HG03432 (cell line): ENCODE measurements at regions not wholly inside any gene's neighbourhood (a gene's known extent, or its start where the extent isn't known, plus 50 kb on each side); places are given as distances from the start of the nearest gene placed in this dataset.

Experiments
- ATAC-seq: cut with Tn5 transposase; IDR thresholded peaks from one replicate; pipeline ENCODE4 v1.9.1; 2021; ENCODE audit warnings: mild to moderate bottlenecking, moderate library complexity; ENCODE audit not compliant: unreplicated experiment

DNA sequence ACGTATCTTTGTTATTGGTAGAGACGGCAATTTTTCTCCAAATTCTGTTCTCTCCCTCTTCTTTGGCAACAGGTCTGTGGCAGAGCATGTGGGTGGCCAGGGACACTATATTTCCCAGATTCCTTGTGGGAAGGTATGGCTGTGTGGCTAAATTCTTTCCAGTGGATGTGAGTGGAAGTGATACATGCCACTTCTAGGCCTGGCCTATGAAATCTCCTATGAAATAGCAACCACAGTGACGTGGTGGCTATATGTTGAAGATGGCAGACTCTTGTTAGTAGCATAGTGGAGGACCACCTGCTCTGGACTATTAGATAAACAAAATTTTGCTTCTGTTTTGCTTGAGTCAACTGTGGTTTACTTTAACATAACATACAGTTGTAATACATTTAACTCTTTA, 243.3 kb downstream of the IL20RB start:
- ATAC-seq = no peak

DNA sequence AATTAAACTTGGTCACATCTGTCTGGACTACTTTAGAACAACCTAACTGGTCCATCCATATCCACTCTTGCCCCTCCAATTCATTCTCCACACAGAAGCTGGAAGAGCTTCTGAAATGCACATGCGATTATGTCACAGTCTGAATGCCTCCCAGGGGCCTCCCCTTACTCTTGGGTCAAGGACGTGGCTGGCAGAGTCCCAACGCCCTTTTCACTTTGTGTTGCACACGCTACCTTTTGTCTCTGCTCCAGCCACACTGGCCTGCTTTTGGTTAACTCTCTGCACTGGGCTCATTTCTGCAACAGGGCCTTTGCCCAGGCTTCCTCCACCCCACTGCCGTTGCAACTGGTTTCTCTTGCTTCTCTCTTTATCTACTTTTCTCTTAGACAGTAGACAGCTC, 245.2 kb downstream of the IL20RB start:
- ATAC-seq = no peak

DNA sequence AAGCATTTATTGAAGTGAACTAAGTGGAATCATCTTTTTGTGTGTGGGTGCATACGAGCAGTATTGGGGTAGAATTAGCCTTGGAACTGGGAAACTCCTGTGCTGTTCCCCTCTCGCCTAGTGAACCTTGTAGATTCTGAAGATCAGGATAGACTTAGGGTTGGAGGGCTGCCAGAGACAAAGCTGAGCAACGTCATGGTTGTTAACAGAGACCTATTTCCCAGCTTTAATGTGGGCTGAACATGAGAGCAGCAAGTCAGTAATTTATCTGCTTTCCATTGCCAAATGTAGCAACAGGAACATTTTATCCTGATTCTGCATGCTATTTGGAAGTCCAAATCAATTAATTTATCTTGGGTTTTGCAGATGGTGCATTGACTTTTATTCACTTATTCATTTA, 246.6 kb downstream of the IL20RB start:
- no peak for ATAC-seq

DNA sequence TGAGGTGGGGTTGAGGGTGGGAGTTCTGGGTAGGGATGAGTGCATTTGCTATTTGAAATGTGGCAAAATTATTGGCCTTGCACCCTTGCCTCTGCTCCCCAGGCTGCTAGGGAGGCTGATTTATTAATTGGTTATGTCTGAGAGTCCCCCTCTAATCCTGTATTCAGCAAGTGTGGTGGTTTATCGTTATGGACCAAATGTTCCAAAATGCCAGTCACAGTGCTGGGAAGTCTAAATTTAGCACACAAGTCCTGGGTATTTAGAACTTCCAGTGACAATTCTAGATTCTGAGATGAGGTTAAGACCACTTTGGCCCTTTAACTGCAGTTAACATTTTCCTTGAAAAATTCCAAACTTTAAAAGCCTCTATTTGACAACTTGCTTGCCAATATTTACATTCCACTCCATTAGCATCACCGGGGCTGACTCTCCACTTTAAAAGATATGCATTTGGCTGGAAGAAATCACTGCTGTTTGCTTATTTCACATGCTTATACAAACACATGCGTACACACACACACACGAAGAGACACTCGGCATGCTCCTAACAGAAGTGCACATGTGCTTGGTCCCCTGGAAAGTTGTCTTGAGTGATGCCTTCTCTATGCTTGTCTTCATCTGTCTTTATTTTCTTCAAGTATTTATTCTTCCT, 247.7 kb downstream of the IL20RB start:
- no peak for ATAC-seq

DNA sequence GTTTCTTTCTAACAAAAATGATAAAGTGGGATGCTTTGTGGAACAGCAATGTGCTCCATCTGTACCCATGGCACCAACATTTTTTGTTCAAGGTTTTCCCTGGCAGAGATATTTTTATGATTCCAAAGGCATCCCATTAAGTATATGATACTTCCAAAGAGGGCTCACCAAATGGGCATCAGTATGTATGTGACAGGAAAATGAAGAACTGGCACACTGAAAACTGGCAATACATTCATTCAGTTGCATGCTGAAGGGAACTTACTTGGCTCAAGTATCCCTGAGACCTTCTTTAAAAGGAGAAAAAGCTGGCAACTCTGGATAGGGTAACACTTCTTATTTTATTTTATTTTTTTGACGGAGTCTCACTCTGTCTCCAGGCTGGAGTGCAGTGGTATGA, 249.8 kb downstream of the IL20RB start:
- ATAC-seq = no peak

DNA sequence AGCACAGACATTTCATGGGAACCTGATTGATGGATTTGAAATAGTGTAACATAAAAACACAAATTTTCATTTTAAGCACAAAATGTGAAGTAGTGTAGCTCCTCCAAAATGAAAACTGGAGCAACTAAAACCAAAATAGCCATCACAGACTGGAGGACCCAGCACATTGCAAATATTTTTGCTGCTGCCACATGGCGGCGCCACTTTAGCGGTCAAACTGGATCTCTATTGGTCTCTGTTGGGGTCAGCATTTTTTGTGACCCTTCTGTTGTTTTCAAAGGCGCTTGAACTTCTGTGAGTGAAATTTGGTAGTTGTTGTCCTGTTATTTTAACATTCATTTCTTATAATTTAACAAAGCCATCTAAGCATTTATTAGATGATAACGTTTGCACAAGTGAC, 259.9 kb downstream of the IL20RB start:
- no peak for ATAC-seq

DNA sequence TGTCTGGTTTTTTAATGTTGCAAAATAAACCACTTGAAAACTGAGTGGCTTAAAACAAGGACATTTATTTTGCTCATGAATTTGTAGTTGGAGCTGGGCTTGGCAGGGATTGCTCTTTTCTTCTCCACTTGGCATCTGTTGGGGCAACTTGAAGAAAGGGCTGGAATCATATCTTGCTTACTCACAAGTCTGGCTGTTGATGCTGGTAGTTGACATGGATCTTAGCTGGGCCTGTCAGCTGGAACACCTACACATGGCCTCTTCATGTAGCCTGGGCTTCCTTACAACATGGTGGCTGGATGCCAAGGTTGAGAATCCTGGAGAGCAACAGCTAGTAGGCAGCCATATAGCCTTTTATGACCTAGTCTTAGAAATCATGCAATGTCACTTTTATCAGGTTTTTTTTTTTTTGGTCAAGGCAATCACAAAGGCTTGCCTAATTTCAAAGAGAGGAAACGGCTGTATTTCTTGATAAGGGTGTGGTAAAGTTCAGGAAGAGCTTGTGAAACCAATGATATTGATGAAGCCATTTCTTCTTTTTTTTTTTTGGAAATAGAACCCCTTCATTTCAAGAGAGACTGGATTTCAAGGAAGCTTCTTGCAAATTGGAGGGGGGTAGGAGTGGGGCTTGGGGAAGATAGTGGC, 262.1 kb downstream of the IL20RB start:
- no peak for ATAC-seq

DNA sequence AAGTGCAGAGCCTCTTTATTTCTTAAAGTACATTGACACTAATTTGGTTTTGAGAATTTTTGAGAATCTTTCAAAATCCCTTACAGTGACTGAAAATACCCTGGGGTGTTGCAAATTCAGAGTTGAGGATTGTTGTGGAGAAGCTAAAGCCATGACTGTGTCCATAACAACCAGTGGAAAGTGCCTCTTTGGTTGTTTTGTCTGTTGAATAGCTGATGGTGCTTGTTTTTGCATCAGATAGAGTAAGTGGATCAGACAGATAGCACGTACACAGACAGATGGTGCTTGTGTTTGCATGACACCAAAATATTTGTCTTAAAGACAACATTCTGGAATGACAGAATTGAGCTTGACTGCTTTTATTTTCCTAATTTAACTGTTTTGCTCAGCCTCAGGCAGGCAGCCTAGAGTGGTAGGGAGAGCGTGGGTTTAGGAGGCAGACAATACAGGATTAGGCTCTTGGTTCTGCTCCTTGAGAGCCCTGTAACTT, 265.0 kb downstream of the IL20RB start:
- ATAC-seq = no peak

DNA sequence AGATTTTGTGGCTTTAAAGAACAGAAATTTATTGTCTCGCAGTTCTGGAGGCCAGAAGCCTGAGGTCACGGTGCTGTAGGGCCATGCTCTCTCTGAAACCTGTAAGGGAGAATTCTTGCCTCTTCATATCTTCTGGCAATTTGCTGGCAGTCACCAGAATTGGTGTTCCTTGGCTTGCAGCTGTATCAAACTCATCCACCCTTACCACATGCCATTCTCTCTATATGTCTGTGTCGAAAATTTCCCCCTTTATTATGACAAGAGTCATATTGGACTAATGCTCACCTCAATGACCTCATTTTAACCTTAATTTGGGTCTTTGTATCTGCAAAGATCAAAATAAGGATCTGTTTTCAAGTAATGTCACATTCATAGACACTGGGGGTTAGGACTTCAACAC, 266.7 kb downstream of the IL20RB start:
- no peak for ATAC-seq

DNA sequence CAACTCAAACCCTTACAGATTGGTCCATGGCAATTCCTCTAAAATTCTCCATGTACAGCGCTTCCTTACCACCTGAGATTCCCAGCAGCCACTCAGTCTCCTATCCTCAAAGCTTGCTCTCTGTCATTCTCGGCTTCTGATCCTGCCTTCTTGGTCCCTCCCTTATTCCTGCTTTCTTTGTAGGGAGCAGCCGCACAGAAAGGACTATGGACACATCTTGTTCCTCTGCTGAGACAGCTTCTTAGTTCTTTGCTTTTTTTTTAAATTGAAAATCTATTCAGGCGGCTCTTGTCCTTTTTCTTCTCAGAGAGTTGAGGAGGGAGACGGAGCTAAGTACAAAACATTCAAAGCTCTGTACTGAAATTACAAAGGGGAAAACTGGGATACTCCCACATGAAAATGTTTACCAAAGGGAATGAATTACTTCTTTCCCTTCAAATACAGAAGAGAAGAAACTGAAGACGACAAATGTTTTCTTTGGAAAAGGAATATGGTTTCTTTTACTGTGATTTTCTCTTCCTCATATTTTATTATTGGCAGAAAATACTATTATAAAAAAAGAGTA, 285.1 kb downstream of the IL20RB start:
- no peak for ATAC-seq

DNA sequence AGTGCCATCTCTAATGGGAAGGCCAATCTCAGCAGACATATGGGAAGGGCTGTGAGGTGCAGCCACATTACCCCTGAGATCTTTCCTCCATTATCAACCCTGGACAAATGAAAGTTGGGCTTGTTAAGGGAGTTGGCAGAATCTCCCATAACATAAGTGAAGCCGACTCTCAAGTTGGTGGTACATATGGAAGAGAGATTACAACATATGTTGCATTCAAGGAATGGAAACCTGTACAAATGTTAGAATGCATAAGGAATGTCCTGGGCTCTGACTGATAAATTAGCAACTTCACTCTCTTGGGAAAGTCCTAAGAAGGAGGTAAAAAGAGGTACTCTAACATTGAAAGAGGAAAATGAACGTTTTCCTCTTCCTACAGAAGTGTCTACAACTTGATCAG, 288.7 kb downstream of the IL20RB start:
- no peak for ATAC-seq

DNA sequence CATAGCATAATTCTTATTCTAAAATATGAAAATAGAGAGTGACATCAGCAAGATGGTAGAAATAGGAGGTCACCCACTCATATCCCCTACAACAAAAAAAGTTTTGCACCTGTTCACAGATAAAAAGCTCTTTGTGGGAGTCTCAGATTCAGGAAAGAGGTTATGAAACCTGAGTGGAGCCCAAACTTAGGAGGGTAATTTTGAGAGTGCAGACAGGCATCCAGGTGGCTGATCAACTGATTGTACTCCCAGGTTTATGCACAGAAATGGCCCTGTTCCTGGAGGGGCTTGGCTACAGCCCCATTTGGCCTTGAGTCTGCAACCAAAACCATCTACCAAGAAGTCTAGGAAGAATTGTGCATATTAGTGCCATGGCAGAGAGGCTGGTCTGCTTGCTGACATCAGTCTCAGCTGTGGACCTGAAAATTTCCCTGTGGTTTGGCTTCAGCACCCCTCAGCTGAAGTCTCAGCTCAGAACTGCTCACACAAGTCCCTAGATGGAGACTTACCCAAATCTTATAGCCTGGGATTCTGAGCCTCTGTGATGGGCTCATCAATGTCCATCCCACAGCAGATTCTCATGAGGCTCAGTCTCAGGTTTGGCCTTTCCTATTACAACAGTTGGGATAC, 291.6 kb downstream of the IL20RB start:
- no peak for ATAC-seq

DNA sequence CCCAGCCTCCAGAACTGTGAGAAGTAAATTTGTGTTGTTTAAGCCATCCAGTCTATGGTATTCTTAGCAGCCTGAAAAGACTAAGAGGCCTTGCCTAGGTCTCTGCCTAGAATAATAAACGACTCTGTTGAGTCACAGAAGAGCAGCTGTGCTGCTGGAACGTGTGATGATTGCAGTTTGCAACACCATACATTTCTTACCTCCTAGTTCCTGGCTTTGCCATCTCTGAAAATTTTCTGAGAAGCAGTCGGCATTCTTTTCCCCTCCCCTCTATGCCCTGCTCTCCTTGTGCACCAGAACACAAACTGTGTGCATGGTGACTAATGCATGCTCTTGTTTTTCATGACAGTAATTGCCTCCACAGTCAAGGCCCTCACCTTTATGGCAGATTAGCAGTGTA, 301.3 kb downstream of the IL20RB start:
- ATAC-seq = no peak

DNA sequence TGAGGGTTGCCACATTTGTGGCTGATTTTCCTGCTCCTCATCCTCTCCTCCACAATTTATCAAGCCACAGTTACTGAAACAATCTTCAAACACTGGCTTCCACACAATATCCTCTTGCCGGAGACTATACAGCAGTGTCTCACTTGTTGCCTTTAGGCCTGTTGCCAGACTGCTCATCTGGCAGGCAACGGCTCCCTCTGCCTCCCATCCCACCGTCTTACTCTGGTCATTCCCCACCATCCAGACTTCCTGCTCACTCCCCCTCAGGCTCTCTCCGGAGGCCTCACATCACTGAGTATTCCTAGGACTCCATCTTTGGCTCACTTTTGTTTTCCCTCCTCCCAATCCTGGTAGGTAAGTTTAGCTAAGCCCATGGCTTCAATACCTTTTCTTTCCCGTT, 301.9 kb downstream of the IL20RB start:
- no peak for ATAC-seq

DNA sequence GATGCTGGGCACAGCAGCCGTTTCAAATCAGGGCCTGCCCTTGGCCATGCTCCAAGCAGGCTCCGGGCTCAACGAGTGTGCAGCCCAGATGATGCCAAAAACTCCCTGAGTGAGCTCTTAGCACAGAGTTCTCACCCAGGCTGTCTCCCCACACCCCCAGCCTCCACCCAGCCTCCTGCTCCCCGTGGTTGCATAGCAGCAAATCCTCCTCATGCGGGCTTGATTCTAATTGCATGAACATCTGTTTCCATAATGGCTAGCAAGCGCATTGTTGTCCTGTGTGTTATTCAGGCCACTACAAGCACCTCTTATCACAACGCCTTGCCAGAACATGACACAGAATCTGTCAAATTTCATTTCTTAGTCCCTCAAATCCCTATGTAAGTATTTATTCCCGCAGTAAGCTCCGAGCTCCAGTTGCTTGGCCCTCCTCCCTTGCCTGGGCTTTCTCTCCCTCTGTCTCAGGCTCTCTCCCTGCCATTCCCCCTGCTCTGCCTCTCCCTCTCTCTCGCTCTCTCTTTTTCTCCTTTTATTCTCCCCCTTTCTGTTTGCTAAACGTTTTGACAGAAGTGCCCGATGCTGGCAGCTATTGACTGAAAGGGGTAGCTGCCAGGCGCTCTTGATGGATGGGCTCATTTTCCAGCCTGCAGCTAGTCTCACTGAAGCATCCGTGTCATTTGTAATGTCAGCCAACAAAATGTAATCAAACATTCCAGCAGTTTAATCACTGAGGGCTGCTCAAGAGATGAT, 306.5 kb downstream of the IL20RB start:
- no peak for ATAC-seq

DNA sequence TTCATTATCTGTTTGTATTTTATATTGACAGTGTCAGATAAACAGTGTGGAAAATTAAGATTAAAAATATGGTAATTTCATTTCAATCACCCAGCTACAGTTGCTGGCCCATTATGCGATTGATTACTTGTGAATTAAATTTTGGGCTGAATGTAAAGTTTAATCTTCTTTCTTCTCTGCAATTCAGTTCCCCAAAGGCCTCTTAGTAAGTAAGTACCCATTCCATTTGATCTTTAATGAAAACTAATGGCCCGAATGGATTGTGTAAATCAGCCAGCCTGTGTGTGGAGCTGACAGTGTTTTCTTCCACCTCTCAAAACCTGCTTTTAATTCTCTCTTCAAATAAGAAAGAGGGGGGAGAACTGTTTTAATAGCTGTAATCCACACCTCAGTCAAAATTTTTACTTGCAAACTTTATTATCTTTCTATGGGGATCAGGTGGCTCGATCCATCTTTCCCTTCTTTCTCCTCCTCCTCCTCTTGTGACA, 307.1 kb downstream of the IL20RB start:
- ATAC-seq = no peak

DNA sequence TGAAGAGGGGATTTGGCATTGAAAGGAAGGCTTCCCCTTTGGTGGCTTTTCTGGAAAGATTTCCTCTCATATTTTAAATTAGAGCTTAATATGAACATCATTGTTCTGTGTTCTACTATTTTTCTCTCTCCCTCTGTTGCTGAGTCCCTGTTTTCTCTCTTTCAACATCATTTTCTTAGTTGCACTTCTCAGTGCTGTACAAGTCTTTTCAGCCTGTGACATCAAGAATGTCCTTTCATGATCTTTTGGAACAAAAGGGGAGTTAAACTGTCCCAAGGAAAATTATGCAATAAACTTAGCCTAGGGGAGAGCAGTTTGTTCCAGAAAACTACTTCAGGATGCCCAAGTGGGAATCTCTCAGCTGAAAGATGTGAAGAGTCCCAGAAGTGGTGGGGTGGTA, 325.1 kb downstream of the IL20RB start:
- no peak for ATAC-seq

DNA sequence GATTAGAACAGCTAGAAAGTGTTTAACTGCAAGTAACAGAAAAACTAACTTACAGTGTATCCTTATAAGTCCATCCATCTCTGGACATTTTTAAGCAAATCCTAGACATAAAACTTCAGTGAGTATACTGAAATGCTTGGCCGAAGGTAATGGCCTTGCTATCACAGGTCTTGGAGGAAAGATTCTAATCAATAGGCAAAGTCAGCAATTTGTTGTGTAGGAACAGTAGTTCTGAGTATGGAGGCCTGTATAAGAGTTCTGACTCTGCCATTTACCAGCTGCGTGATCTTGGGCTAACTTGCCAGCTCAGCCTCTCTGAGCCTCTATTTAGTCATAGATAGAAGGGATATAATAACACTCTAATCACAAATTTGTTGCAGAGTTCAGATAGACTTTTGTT, 328.1 kb downstream of the IL20RB start:
- no peak for ATAC-seq

DNA sequence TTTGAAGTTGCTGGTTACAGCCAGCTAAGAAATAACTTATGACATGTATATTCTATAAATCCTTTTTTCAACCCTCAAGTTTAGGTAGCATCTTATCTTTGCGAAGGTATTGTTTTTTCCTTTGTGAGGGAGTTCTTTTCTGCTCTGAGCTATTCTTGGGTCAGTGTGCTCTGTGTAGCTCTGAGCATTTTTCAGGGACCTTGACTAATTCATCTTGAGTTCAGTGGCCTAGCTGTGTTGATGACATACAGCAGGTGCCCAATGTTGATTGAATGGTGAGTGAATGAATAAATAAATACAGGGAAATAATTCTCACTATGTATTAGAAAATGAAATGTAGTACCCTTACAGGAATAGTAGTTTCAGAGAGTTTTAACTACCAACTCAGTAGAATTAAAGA, 335.3 kb downstream of the IL20RB start:
- ATAC-seq = no peak

DNA sequence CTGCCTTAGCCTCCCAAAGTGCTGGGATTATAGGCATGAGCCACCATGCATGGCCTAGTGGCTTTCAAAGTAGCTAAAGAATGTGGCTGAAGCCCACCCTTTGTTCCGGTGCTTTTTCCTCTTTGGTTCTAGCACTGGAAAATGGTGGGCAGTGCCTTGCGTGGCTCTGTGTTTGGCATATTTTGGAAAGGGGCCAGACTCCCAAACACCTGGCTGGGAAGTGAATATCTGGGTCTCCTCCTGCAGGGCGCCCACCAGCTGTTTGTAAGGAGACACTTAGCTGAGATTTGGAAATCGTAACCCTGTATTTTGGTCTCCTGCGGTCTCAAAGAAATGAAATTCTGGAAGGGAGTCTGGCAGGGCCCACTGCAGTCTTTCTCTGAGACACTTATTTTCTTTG, 336.4 kb downstream of the IL20RB start:
- no peak for ATAC-seq

DNA sequence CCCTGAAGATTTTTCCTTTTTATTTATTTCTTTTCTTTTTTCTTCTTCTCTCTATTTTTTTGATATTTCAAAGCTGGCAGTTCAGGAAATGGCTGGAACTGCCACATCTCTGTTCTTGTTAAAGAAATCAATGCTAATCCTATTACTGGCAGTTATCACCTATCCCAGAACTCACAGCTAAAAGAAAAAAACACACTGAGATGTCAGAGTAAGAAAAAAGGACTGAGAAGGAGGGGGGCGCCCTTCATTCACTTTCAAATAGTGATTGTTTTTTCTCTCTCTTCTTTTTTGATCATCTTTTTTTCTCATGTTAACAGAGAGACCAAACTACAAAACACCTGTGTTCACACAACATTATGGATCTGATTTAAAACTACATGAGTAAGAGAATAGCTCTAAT, 337.1 kb downstream of the IL20RB start:
- no peak for ATAC-seq
